ENCODE measurements at regions not wholly inside any gene's neighbourhood (a gene's known extent, or its start where the extent isn't known, plus 50 kb on each side); places are given as distances from the start of the nearest gene placed in this dataset.

DNA sequence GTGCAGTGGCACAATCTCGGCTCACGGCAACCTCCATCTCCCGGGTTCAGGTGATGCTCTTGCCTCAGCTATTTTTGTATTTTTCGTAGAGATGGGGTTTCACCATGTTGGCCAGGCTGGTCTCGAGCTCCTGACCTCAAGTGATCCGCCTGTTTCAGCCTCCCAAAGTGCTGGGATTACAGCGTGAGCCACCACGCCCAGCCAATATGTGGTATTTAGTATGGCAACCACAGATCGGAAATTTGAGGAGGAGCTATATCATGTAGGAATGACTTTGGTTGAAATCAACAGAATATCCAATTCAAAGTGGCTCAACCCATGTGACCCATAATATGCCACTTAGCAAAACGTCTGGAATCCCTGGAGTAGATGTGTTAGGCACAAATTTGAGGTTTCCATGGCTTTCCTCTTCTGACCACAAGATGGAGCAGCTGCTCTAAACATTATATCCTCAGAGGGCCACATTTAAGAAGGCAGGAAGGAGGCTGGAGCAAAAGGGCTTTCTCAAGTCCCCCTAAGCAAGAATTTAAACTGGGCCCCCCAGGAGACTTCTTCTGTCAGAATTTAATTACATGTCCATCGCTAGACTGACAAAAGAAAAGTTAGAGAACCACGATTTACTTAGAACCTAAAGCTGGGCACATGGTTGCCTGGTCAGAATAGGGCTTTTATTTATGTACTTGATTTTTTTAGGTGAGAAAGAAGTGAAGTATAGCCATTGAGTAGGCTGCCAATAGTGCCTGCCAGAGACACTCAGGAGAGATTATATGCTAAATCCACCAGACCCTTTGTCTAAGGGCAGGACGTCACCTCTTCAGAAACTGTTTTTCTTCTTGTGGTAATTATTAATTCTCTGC is 49.6 kb upstream of the ITSN2 start:
- H3K4me3 ChIP-seq (ENCODE audit: low read length), result peak overlapping the region; percentile 72
- no peaks in the 10 kb centered on the region for H3K9me3 ChIP-seq (ENCODE audit: insufficient read depth, low read length)
- H3K9ac ChIP-seq (ENCODE audit: low read length), result no peak overlapping the region
- H3K27me3 ChIP-seq (ENCODE audit: low read depth, low read length), result no peaks in the 10 kb centered on the region
- no peaks in the 10 kb centered on the region for H4K20me1 ChIP-seq (ENCODE audit: insufficient read depth, low read length)
- H3K4me1 ChIP-seq (ENCODE audit: low read length), result peaks cover 9% of the 10 kb centered on the region; the same call in 1 of the 2 replicates
- no peaks in the 10 kb centered on the region for H3K79me2 ChIP-seq (ENCODE audit: low read length)
- H2AFZ ChIP-seq (ENCODE audit: low read depth, low read length), result peak overlapping the region; percentile 78
- peak overlapping the region; percentile 77 for H3K4me2 ChIP-seq (ENCODE audit: low read length)
- H3K27ac ChIP-seq (ENCODE audit: low read length), result no peak overlapping the region
- TF ChIP-seq EZH2phosphoT487 (IDR thresholded peaks at IDR 0.05; ENCODE audit: low read depth), result no peak
- peak; percentile 95 for TF ChIP-seq CTCF (IDR thresholded peaks at IDR 0.05; ENCODE audit: low read depth, low read length)
- no peaks in the 10 kb centered on the region for H3K36me3 ChIP-seq (replicated peaks; ENCODE audit: low read depth, low read length)
